ENCODE measurements at regions not wholly inside any gene's neighbourhood (a gene's known extent, or its start where the extent isn't known, plus 50 kb on each side); places are given as distances from the start of the nearest gene placed in this dataset.
"Not testable (repeated sequence)": the region's sequence is repeated elsewhere in the genome, so short reads cannot be mapped to it uniquely, and the experiment has no call there.

- Mint-ChIP-seq H3K36me3 (ENCODE audit: low read depth) (no peaks in the 10 kb centered on the region), H3K9me3 (no peaks in the 10 kb centered on the region), H3K4me3 (no peak overlapping the region), H3K27ac (no peak overlapping the region), H3K4me1 (ENCODE audit: low read depth) (peaks cover 22% of the 10 kb centered on the region), H3K27me3 (ENCODE audit: insufficient read depth) (no peaks in the 10 kb centered on the region)
- DNase-seq (ENCODE audit: low spot score): no peak
- intact Hi-C loops (cut with micrococcal nuclease): no loop called here
These were observed 63.1 kb upstream of the PRSS23 start for GRCh38 chr11:86737230-86737629.

- H3K4me3 Mint-ChIP-seq: no peak overlapping the region
- intact Hi-C loops (cut with micrococcal nuclease): no loop called here
These were observed 63.8 kb upstream of the PRSS23 start for GRCh38 chr11:86736291-86737143.

GRCh38 chr11:86735451-86736290, 63.3 kb upstream of the ME3 start:
- Mint-ChIP-seq H3K27ac (no peak overlapping the region), H3K27me3 (ENCODE audit: insufficient read depth) (no peaks in the 10 kb centered on the region), H3K4me3 (no peak overlapping the region), H3K9me3 (no peaks in the 10 kb centered on the region), H3K36me3 (ENCODE audit: low read depth) (no peaks in the 10 kb centered on the region), H3K4me1 (ENCODE audit: low read depth) (peaks cover 6% of the 10 kb centered on the region)
- intact Hi-C loops (cut with micrococcal nuclease): no loop called here
- no peak for DNase-seq (ENCODE audit: low spot score)

More at GRCh38 chr11:86736291-86737143, 63.8 kb upstream of the PRSS23 start:
- Mint-ChIP-seq H3K27me3 (ENCODE audit: insufficient read depth) (no peaks in the 10 kb centered on the region), H3K9me3 (no peaks in the 10 kb centered on the region), H3K27ac (no peak overlapping the region), H3K4me1 (ENCODE audit: low read depth) (peaks cover 14% of the 10 kb centered on the region), H3K36me3 (ENCODE audit: low read depth) (no peaks in the 10 kb centered on the region)
- no peak for DNase-seq (ENCODE audit: low spot score)

- DNase-seq (ENCODE audit: low spot score); H3K4me1 Mint-ChIP-seq (ENCODE audit: low read depth); H3K27me3 Mint-ChIP-seq (ENCODE audit: insufficient read depth); H3K9me3 Mint-ChIP-seq; intact Hi-C loops (cut with micrococcal nuclease); H3K36me3 Mint-ChIP-seq (ENCODE audit: low read depth); H3K27ac Mint-ChIP-seq; H3K4me3 Mint-ChIP-seq: not testable (repeated sequence)
These were observed 60.3 kb upstream of the ME3 start for GRCh38 chr11:86732739-86733138.

GRCh38 chr11:86732286-86732685, 59.9 kb upstream of the ME3 start:
- H3K36me3 Mint-ChIP-seq (ENCODE audit: low read depth); H3K9me3 Mint-ChIP-seq; H3K27ac Mint-ChIP-seq; H3K27me3 Mint-ChIP-seq (ENCODE audit: insufficient read depth); H3K4me1 Mint-ChIP-seq (ENCODE audit: low read depth); intact Hi-C loops (cut with micrococcal nuclease); DNase-seq (ENCODE audit: low spot score); H3K4me3 Mint-ChIP-seq: not testable (repeated sequence)

GRCh38 chr11:86729576-86729975, 57.2 kb upstream of the ME3 start:
- H3K9me3 Mint-ChIP-seq; DNase-seq (ENCODE audit: low spot score); H3K4me1 Mint-ChIP-seq (ENCODE audit: low read depth); H3K4me3 Mint-ChIP-seq; H3K36me3 Mint-ChIP-seq (ENCODE audit: low read depth); H3K27ac Mint-ChIP-seq; H3K27me3 Mint-ChIP-seq (ENCODE audit: insufficient read depth); intact Hi-C loops (cut with micrococcal nuclease): not testable (repeated sequence)

- H3K4me3 Mint-ChIP-seq: no peak overlapping the region
- H3K27me3 Mint-ChIP-seq (ENCODE audit: insufficient read depth): peaks cover 3% of the 10 kb centered on the region
- H3K36me3 Mint-ChIP-seq (ENCODE audit: low read depth): no peaks in the 10 kb centered on the region
- intact Hi-C loops (cut with micrococcal nuclease): no loop called here
- H3K9me3 Mint-ChIP-seq: no peaks in the 10 kb centered on the region
- H3K4me1 Mint-ChIP-seq (ENCODE audit: low read depth): no peaks in the 10 kb centered on the region
- no peak for DNase-seq (ENCODE audit: low spot score)
- H3K27ac Mint-ChIP-seq: no peak overlapping the region
These were observed 56.1 kb upstream of the ME3 start for GRCh38 chr11:86728562-86728961.

- no peaks in the 10 kb centered on the region for H3K36me3 Mint-ChIP-seq (ENCODE audit: low read depth)
- peaks cover 9% of the 10 kb centered on the region for H3K9me3 Mint-ChIP-seq
- DNase-seq (ENCODE audit: low spot score): no peak
- H3K27ac Mint-ChIP-seq: no peak overlapping the region
- H3K27me3 Mint-ChIP-seq (ENCODE audit: insufficient read depth): peaks cover 3% of the 10 kb centered on the region
- H3K4me1 Mint-ChIP-seq (ENCODE audit: low read depth): no peaks in the 10 kb centered on the region
- intact Hi-C loops (cut with micrococcal nuclease): no loop called here
- H3K4me3 Mint-ChIP-seq: no peak overlapping the region
These were observed 54.5 kb upstream of the ME3 start for GRCh38 chr11:86726770-86727504.

GRCh38 chr11:86726118-86726753, 53.8 kb upstream of the ME3 start:
- no peak for DNase-seq (ENCODE audit: low spot score)
- intact Hi-C loops (cut with micrococcal nuclease): no loop called here
- Mint-ChIP-seq H3K27ac (no peak overlapping the region), H3K4me1 (ENCODE audit: low read depth) (no peaks in the 10 kb centered on the region), H3K36me3 (ENCODE audit: low read depth) (no peaks in the 10 kb centered on the region), H3K9me3 (peaks cover 16% of the 10 kb centered on the region), H3K4me3 (no peak overlapping the region), H3K27me3 (ENCODE audit: insufficient read depth) (peaks cover 3% of the 10 kb centered on the region)

GRCh38 chr11:86724137-86724536, 51.7 kb upstream of the ME3 start:
- H3K27ac Mint-ChIP-seq: no peak overlapping the region
- peaks cover 3% of the 10 kb centered on the region for H3K27me3 Mint-ChIP-seq (ENCODE audit: insufficient read depth)
- intact Hi-C loops (cut with micrococcal nuclease): no loop called here
- DNase-seq (ENCODE audit: low spot score): no peak
- H3K36me3 Mint-ChIP-seq (ENCODE audit: low read depth): no peaks in the 10 kb centered on the region
- H3K4me3 Mint-ChIP-seq: no peak overlapping the region
- H3K4me1 Mint-ChIP-seq (ENCODE audit: low read depth): no peaks in the 10 kb centered on the region
- H3K9me3 Mint-ChIP-seq: peaks cover 22% of the 10 kb centered on the region

GRCh38 chr11:86723281-86723680, 50.9 kb upstream of the ME3 start:
- H3K9me3 Mint-ChIP-seq: peaks cover 22% of the 10 kb centered on the region
- DNase-seq (ENCODE audit: low spot score): no peak
- intact Hi-C loops (cut with micrococcal nuclease): no loop called here
- no peak overlapping the region for H3K27ac Mint-ChIP-seq
- H3K27me3 Mint-ChIP-seq (ENCODE audit: insufficient read depth): peaks cover 3% of the 10 kb centered on the region
- no peak overlapping the region for H3K4me3 Mint-ChIP-seq
- no peaks in the 10 kb centered on the region for H3K36me3 Mint-ChIP-seq (ENCODE audit: low read depth)
- no peaks in the 10 kb centered on the region for H3K4me1 Mint-ChIP-seq (ENCODE audit: low read depth)

- Mint-ChIP-seq H3K9me3 (peaks cover 22% of the 10 kb centered on the region), H3K27ac (no peak overlapping the region), H3K27me3 (ENCODE audit: insufficient read depth) (peaks cover 3% of the 10 kb centered on the region), H3K4me3 (no peak overlapping the region), H3K36me3 (ENCODE audit: low read depth) (no peaks in the 10 kb centered on the region), H3K4me1 (ENCODE audit: low read depth) (no peaks in the 10 kb centered on the region)
- intact Hi-C loops (cut with micrococcal nuclease): no loop called here
- no peak for DNase-seq (ENCODE audit: low spot score)
These were observed 50.3 kb upstream of the ME3 start for GRCh38 chr11:86722748-86723147.

Data from activated T-helper 1 cell treated with anti-CD3 and anti-CD28 coated beads, Interleukin-12 subunit alpha, Interleukin-12 subunit beta, Interleukin-2, Interleukin-4 antibody, amounts not matched to agents 30 ng/mL and 10 ng/mL and 1 ng/mL, durations not matched to agents 14 hours and 24 hours and 36 hours (primary cell).